ENCODE measurements at regions not wholly inside any gene's neighbourhood (a gene's known extent, or its start where the extent isn't known, plus 50 kb on each side); places are given as distances from the start of the nearest gene placed in this dataset.

DNA sequence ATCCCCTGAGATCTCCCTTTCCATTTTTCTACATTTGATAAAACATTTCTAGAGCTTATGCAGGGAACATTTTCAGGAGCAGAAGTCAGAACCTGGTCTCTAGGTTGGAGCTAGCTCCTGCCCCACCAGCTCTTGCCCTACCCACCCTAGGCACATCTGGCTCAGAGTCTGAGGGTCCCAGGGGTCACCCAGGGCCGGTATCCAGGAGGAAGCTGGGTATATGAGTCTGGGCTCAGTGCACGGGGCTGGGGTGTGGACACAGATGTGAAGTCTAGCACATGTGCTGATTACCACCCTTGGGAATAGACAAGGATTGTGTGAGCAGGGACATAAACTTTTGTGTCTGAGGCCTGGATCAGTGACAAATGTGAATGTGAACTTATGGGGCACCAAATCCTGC, 95.4 kb downstream of the MATN1 start:
- TF ChIP-seq ZNF274 (IDR thresholded peaks at IDR 0.05; ENCODE audit: low read depth, low read length) (no peak), YY1 (IDR thresholded peaks at IDR 0.05; ENCODE audit: insufficient read depth, insufficient read length) (no peak), SUZ12 (IDR thresholded peaks at IDR 0.05; ENCODE audit: extremely low read depth, insufficient read depth, insufficient read length) (no peak)

Data from NT2/D1 (cell line).